ENCODE measurements at regions not wholly inside any gene's neighbourhood (a gene's known extent, or its start where the extent isn't known, plus 50 kb on each side); places are given as distances from the start of the nearest gene placed in this dataset.

GRCh38 chr6:10268111-10268510 is 146.8 kb downstream of the TFAP2A start:
- Histone ChIP-seq H3K9ac (ENCODE audit: low read length) (peak overlapping the region; percentile 59), H3K27ac (ENCODE audit: low read length) (peak overlapping the region; percentile 59), H3K36me3 (ENCODE audit: control insufficient read depth, low read depth, low read length) (no peaks in the 10 kb centered on the region), H3K9me3 (ENCODE audit: control insufficient read depth, low read depth, low read length) (no peaks in the 10 kb centered on the region), H3K27me3 (ENCODE audit: control insufficient read depth, insufficient read depth, low read length) (no peaks in the 10 kb centered on the region), H3K4me1 (ENCODE audit: control insufficient read depth, low read depth, low read length) (peaks cover 46% of the 10 kb centered on the region), H3K4me3 (ENCODE audit: low read length) (peak overlapping the region; percentile 44)

DNA sequence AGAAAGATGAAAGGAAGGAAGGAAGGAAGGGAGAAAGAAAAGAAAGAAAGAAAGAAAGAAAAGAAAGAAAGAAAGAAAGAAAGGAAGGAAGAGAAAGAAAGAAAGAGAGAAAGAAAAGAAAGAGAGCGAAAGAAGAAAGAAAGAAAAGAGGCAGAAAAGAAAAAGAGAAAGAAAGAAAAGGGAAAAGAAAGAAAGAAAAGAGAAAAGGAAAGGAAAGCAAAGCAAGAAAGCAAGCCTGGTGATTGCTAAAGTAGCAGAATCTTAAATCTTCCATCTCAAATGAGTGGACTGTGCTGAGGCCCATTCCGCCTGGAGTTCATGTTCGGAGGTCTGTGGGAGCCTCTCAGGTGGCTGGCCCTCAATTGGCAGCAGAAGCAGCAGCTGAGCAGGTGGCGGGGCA is 148.4 kb downstream of the TFAP2A start:
- no peak overlapping the region for H3K27ac ChIP-seq (ENCODE audit: low read length)
- H3K4me3 ChIP-seq (ENCODE audit: low read length): no peak overlapping the region
- H3K36me3 ChIP-seq (ENCODE audit: control insufficient read depth, low read depth, low read length): no peaks in the 10 kb centered on the region
- H3K27me3 ChIP-seq (ENCODE audit: control insufficient read depth, insufficient read depth, low read length): no peaks in the 10 kb centered on the region
- H3K9me3 ChIP-seq (ENCODE audit: control insufficient read depth, low read depth, low read length): no peaks in the 10 kb centered on the region
- H3K9ac ChIP-seq (ENCODE audit: low read length): no peak overlapping the region
- peaks cover 34% of the 10 kb centered on the region for H3K4me1 ChIP-seq (ENCODE audit: control insufficient read depth, low read depth, low read length)

DNA sequence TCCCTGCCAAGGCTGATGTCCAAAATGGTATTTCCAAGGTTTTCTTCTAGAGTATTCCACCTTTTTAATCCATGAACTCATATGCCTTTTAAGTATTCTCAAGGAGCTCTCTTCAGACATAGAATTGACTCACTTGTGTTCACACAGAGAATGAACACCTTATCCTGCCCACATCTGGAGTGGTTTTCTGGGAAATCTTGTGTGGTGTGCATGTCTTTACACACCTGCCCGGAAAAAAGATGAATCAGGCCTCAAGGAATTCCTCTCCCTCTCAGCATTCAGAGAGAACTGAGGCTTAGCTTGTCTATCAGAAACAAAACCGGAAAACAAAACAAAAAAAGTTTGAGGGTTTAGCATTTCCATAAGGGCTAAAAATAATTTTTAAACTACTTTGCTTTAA is 148.8 kb downstream of the TFAP2A start:
- Histone ChIP-seq H3K36me3 (ENCODE audit: control insufficient read depth, low read depth, low read length) (no peaks in the 10 kb centered on the region), H3K9ac (ENCODE audit: low read length) (no peak overlapping the region), H3K27ac (ENCODE audit: low read length) (no peak overlapping the region), H3K9me3 (ENCODE audit: control insufficient read depth, low read depth, low read length) (no peaks in the 10 kb centered on the region), H3K4me1 (ENCODE audit: control insufficient read depth, low read depth, low read length) (peaks cover 34% of the 10 kb centered on the region), H3K4me3 (ENCODE audit: low read length) (no peak overlapping the region), H3K27me3 (ENCODE audit: control insufficient read depth, insufficient read depth, low read length) (no peaks in the 10 kb centered on the region)

DNA sequence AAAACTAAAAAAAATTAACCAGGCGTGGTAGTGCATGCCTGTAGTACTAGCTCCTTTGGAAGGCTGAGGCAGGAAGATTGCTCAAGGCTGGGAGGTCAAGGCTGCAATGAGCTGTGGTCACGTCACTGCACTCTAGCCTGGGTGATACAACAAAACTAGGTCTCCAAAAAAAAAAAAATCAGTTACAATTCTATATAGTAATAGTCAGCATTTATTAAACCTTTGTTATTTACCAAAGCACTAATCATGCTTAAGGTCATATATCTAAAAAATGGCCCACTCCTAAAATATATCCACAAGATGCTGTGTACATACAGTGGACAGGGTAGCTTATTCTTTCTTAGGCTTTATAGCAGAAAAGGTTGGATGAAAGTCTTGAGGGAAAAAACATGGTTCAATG is 152.4 kb downstream of the TFAP2A start:
- H3K27me3 ChIP-seq (ENCODE audit: control insufficient read depth, insufficient read depth, low read length): no peaks in the 10 kb centered on the region
- no peaks in the 10 kb centered on the region for H3K9me3 ChIP-seq (ENCODE audit: control insufficient read depth, low read depth, low read length)
- H3K36me3 ChIP-seq (ENCODE audit: control insufficient read depth, low read depth, low read length): no peaks in the 10 kb centered on the region
- H3K4me1 ChIP-seq (ENCODE audit: control insufficient read depth, low read depth, low read length): peaks cover 12% of the 10 kb centered on the region
- H3K27ac ChIP-seq (ENCODE audit: low read length): no peak overlapping the region
- no peak overlapping the region for H3K4me3 ChIP-seq (ENCODE audit: low read length)
- H3K9ac ChIP-seq (ENCODE audit: low read length): no peak overlapping the region

- H3K9me3 ChIP-seq (ENCODE audit: control insufficient read depth, low read depth, low read length): no peaks in the 10 kb centered on the region
Observed at GRCh38 chr6:10259671-10260070, 155.2 kb downstream of the TFAP2A start.

GRCh38 chr6:10258341-10258740 is 156.5 kb downstream of the TFAP2A start:
- Histone ChIP-seq H3K36me3 (ENCODE audit: control insufficient read depth, low read depth, low read length) (no peaks in the 10 kb centered on the region), H3K4me3 (ENCODE audit: low read length) (no peak overlapping the region), H3K9me3 (ENCODE audit: control insufficient read depth, low read depth, low read length) (no peaks in the 10 kb centered on the region), H3K27ac (ENCODE audit: low read length) (no peak overlapping the region), H3K4me1 (ENCODE audit: control insufficient read depth, low read depth, low read length) (no peaks in the 10 kb centered on the region), H3K27me3 (ENCODE audit: control insufficient read depth, insufficient read depth, low read length) (no peaks in the 10 kb centered on the region), H3K9ac (ENCODE audit: low read length) (no peak overlapping the region)

More at GRCh38 chr6:10259671-10260070, 155.2 kb downstream of the TFAP2A start:
- H3K27ac ChIP-seq (ENCODE audit: low read length): no peak overlapping the region
- no peak overlapping the region for H3K4me3 ChIP-seq (ENCODE audit: low read length)
- H3K4me1 ChIP-seq (ENCODE audit: control insufficient read depth, low read depth, low read length): no peaks in the 10 kb centered on the region
- no peak overlapping the region for H3K9ac ChIP-seq (ENCODE audit: low read length)
- H3K36me3 ChIP-seq (ENCODE audit: control insufficient read depth, low read depth, low read length): no peaks in the 10 kb centered on the region
- H3K27me3 ChIP-seq (ENCODE audit: control insufficient read depth, insufficient read depth, low read length): no peaks in the 10 kb centered on the region

DNA sequence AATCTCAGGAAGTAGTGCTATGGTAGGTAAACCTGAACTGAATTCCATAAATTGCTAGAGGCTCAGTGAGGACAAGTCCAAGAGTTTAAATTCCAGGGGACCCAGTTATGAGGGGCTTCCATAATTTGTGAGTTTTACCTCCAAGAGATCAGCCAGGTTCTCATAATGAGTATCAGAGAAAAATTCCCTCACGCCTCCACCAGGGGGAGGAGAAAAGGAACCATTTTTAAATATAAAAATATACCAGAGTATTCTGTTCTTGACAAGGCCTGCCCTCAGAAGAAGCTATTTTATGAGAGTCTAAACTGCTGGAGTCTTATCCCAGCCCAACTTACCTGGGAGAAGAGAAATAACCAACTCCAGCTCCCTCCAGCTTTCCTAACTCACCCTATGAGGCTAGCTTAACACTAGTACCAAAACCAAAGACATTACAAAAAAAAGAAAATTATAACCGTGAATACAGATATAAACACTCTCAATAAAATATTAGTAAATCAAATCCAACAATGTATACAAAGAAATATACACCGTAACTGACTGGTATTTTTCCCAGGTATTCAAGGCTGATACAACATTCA is 158.7 kb downstream of the TFAP2A start:
- no peaks in the 10 kb centered on the region for H3K27me3 ChIP-seq (ENCODE audit: control insufficient read depth, insufficient read depth, low read length)
- no peak overlapping the region for H3K4me3 ChIP-seq (ENCODE audit: low read length)
- H3K27ac ChIP-seq (ENCODE audit: low read length): no peak overlapping the region
- H3K9me3 ChIP-seq (ENCODE audit: control insufficient read depth, low read depth, low read length): no peaks in the 10 kb centered on the region
- H3K9ac ChIP-seq (ENCODE audit: low read length): no peak overlapping the region
- H3K36me3 ChIP-seq (ENCODE audit: control insufficient read depth, low read depth, low read length): no peaks in the 10 kb centered on the region
- no peaks in the 10 kb centered on the region for H3K4me1 ChIP-seq (ENCODE audit: control insufficient read depth, low read depth, low read length)

- H3K27ac ChIP-seq (ENCODE audit: low read length): no peak overlapping the region
- H3K9ac ChIP-seq (ENCODE audit: low read length): no peak overlapping the region
- peaks cover 8% of the 10 kb centered on the region for H3K4me1 ChIP-seq (ENCODE audit: control insufficient read depth, low read depth, low read length)
- no peaks in the 10 kb centered on the region for H3K27me3 ChIP-seq (ENCODE audit: control insufficient read depth, insufficient read depth, low read length)
- H3K4me3 ChIP-seq (ENCODE audit: low read length): no peak overlapping the region
- no peaks in the 10 kb centered on the region for H3K9me3 ChIP-seq (ENCODE audit: control insufficient read depth, low read depth, low read length)
- no peaks in the 10 kb centered on the region for H3K36me3 ChIP-seq (ENCODE audit: control insufficient read depth, low read depth, low read length)
Observed at GRCh38 chr6:10250655-10251220, 164.1 kb downstream of the TFAP2A start.

DNA sequence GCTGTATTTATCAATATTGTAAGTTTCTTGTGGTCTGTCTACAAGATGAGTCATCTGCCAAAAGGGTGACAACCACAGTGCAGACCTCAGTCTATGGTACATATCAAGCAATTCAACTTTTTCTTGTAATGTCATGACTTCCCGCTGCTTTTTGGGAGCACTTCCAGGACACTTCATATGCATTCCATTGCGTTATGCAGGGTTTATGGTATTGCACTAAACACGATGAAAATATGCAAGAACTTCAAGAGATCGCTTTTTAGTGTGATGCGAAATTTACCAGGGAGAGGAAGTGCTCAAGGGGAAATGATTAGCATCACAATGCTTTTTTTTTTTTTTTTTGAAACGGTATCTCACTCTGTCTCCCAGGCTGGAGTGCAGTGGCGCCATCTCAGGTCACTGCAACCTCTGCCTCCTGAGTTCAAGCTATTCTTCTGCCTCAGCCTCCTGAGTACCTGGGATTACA is 166.5 kb downstream of the TFAP2A start:
- no peaks in the 10 kb centered on the region for H3K9me3 ChIP-seq (ENCODE audit: control insufficient read depth, low read depth, low read length)
- no peak overlapping the region for H3K27ac ChIP-seq (ENCODE audit: low read length)
- H3K36me3 ChIP-seq (ENCODE audit: control insufficient read depth, low read depth, low read length): no peaks in the 10 kb centered on the region
- no peak overlapping the region for H3K4me3 ChIP-seq (ENCODE audit: low read length)
- no peak overlapping the region for H3K9ac ChIP-seq (ENCODE audit: low read length)
- no peaks in the 10 kb centered on the region for H3K27me3 ChIP-seq (ENCODE audit: control insufficient read depth, insufficient read depth, low read length)
- H3K4me1 ChIP-seq (ENCODE audit: control insufficient read depth, low read depth, low read length): peaks cover 8% of the 10 kb centered on the region

DNA sequence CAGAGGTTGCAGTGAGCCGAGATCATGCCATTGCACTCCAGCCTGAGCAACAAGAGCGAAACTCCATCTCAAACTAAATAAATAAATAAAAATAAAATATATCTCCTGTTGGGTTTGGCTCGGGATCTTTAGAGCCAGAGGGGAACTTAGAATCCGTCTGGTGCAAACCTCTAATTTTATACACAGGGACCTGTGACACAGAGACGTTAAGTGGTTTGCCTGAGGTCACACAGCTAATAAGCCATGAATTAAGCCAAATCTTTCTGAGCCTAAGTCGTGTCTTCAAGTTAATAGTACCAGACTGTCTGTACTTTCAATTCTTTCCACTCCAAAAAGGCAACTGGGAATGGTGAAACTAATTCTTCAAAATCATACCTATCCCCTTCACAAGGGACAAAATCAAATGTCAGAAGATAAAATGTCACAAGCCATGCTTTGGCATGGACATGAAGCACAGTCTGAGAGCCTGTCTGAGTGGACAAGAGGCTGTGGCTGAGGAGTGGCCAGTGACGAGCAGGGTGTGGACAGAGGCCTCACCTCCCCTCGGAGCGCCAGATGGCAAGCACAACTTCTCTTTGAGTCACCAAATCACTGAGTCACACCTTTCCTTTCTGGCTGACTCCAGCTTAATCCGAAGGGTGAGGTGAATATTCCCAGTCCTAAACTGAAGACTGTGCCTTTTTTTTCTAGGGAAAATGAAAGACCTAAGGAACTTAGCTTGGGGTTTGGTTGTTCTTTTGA is 177.4 kb downstream of the TFAP2A start:
- Histone ChIP-seq H3K36me3 (ENCODE audit: control insufficient read depth, low read depth, low read length) (no peaks in the 10 kb centered on the region), H3K27ac (ENCODE audit: low read length) (no peak overlapping the region), H3K27me3 (ENCODE audit: control insufficient read depth, insufficient read depth, low read length) (no peaks in the 10 kb centered on the region), H3K9me3 (ENCODE audit: control insufficient read depth, low read depth, low read length) (no peaks in the 10 kb centered on the region), H3K9ac (ENCODE audit: low read length) (no peak overlapping the region), H3K4me1 (ENCODE audit: control insufficient read depth, low read depth, low read length) (no peaks in the 10 kb centered on the region), H3K4me3 (ENCODE audit: low read length) (no peak overlapping the region)

DNA sequence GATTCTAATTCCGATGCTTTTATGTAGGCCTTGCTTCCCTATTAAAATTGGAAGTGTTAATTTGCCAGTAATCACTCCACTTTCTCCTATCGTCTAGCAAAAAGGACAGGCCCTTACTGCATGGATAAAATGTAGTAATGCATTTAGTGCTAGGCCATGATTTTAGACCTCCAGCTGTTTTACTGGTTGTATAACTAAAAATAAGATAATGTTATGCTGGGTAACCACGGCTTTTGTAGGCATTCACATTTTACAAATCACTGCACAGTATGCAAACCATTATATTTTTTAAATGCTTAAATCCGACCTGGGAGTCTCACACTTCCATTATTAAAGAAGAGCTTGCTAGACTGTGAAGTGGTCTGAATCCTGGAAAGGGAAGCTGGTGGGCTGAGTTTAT is 179.5 kb downstream of the TFAP2A start:
- no peaks in the 10 kb centered on the region for H3K27me3 ChIP-seq (ENCODE audit: control insufficient read depth, insufficient read depth, low read length)
- H3K9me3 ChIP-seq (ENCODE audit: control insufficient read depth, low read depth, low read length): no peaks in the 10 kb centered on the region
- H3K27ac ChIP-seq (ENCODE audit: low read length): no peak overlapping the region
- H3K4me3 ChIP-seq (ENCODE audit: low read length): no peak overlapping the region
- H3K4me1 ChIP-seq (ENCODE audit: control insufficient read depth, low read depth, low read length): no peaks in the 10 kb centered on the region
- H3K9ac ChIP-seq (ENCODE audit: low read length): no peak overlapping the region
- H3K36me3 ChIP-seq (ENCODE audit: control insufficient read depth, low read depth, low read length): no peaks in the 10 kb centered on the region

DNA sequence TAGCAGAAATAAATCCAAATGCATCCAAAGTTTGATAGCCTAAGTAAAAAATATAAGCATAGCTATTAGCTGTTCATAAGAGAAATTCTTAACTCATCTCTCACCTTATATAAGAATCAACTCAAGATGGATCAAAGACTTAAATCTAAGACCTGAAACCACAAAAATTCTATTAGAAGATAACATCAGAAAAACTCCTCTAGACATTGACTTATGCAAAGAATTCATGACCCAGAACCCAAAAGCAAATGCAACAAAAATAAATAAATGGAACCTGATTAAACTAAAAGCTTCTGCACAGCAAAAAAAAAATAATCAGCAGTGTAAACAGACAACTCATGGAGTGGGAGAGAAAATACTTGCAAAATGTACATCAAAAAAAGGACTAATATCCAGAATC is 184.3 kb downstream of the TFAP2A start:
- Histone ChIP-seq H3K36me3 (ENCODE audit: control insufficient read depth, low read depth, low read length) (no peaks in the 10 kb centered on the region), H3K9ac (ENCODE audit: low read length) (no peak overlapping the region), H3K4me1 (ENCODE audit: control insufficient read depth, low read depth, low read length) (no peaks in the 10 kb centered on the region), H3K27ac (ENCODE audit: low read length) (no peak overlapping the region), H3K9me3 (ENCODE audit: control insufficient read depth, low read depth, low read length) (no peaks in the 10 kb centered on the region), H3K4me3 (ENCODE audit: low read length) (no peak overlapping the region), H3K27me3 (ENCODE audit: control insufficient read depth, insufficient read depth, low read length) (no peaks in the 10 kb centered on the region)

Measured in iPS-18a (cell line).